Pancreas (tissue), 10 donors: ENCODE measurements at regions not wholly inside any gene's neighbourhood (a gene's known extent, or its start where the extent isn't known, plus 50 kb on each side); places are given as distances from the start of the nearest gene placed in this dataset.

Source experiments
- ATAC-seq, 4 donors: fragments of 200-7000 bp; cut with Tn5 transposase; one replicate each; pipeline versions ENCODE4 v1.8.0 to v1.9.1; 2020; ENCODE audit warnings: mild to moderate bottlenecking in 4 of 4, moderate library complexity in 4 of 4
- DNase-seq, 6 donors: peaks; one replicate each; pipeline ENCODE4 v3.0.0-alpha.2; 2020
- FAIRE-seq: peaks from 2 replicates; lab custom pipeline; 2012; peaks lifted over from hg19 to GRCh38; lab: Jason Lieb, UNC
- H3K27ac ChIP-seq, 4 donors: fragments of 200-600 bp; sonication (generic); 1 replicate in 3 of 4; 2 replicates in 1 of 4; pipeline versions ENCODE4 v1.5.0 to v1.8.0; 2020
- H3K27me3 ChIP-seq, 4 donors: fragments of 200-600 bp; one replicate each; pipeline ENCODE4 v1.8.0; 2021
- H3K36me3 ChIP-seq, 3 donors: fragments of 200-600 bp; sonication (generic) in 1 of 3; one replicate each; pipeline versions ENCODE4 v1.5.0 to v1.8.0; 2020 to 2021
- H3K4me1 ChIP-seq, 3 donors: fragments of 200-600 bp; one replicate each; pipeline ENCODE4 v1.8.0; 2021
- H3K4me3 ChIP-seq, 4 donors: fragments of 200-600 bp; sonication (generic) in 2 of 4; one replicate each; pipeline versions ENCODE4 v1.5.0 to v1.8.0; 2020 to 2021
- H3K9me3 ChIP-seq, 4 donors: fragments of 200-600 bp; one replicate each; pipeline ENCODE4 v1.8.0; 2021
- WGBS, 2 donors: extraction: QIAGEN DNeasy Blood & Tissue Kit; methylation state at CpG; one replicate each; pipeline ENCODE4 v1.1.7; 2013; 5-methylcytosine and 5-hydroxymethylcytosine counted together
- intact Hi-C, 3 donors: fragments of 100-400 bp; cut with DNase I; formaldehyde crosslinking; loops; one replicate each; pipeline versions ENCODE4 v1.11.1 to v1.14.2; 2022
- TF ChIP-seq, protein P1 (sequence below), 4 donors: fragments of 200-600 bp; sonication (generic) in 3 of 4; IDR thresholded peaks; one replicate each; pipeline versions ENCODE4 v1.5.0 to v1.8.0; 2021; ENCODE audit warnings: antibody characterized with exemption in 4 of 4
- donor health status: healthy with polysubstance abuse.
- donor health status: DM: no; HTN: no; CAD: no; lungs with moderate emphysema.
- donor health status: DM: no; HTN: no; CAD: no.
- donor health status: control.
- donor health status: control.
- donor health status: Bipolar disorder and iron deficiency.
- donor health status: DM: yes; HTN: yes; CAD: no.
- donor health status: DM: no; HTN: no; CAD: no.
- donor health status: DM: no; HTN: no; CAD: no.
- donor health status: DM: yes; HTN: yes; CAD: no.

DNA sequence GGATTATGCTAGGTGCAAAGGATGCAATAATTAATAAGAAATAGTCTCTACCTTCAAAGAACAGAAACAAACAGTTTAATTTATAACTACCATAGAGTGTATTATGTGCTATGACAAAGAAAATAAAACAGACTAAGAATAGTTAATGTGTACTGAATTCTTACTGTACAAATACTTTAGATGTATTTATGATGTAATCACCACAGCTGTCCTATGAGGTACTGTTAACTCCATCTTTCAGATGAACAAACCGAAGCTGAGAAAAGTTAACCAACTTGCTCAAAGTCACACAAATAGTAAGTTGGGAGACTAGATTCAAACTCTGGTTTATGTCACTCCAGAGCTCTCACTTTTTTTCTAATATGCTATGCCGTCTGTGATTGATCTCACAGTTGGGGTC, 77.0 kb upstream of the FGGY start:
- no peak for DNase-seq

DNA sequence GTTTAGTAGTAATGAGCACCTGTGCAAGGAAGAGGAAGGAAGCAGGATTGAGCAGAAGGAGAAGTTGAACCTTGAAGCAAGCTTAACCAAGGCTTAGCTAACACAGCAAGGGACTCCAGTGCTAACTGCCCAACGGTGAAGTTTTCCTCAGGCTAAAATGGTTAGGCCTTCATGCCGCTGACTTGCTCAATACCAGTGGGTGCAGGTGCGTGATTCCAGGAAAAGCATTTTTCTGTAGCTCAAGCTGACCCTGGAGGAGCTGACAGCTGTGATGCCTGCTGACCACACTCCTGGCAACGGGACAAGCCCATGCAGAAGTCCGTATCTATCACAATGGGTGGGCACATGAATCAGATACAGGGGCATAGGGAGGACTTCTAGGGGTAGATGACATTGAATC, 76.5 kb upstream of the FGGY start:
- H3K27me3 ChIP-seq, result no peaks in the 10 kb centered on the region
- H3K4me1 ChIP-seq, result no peaks in the 10 kb centered on the region
- no peak overlapping the region for H3K27ac ChIP-seq
- H3K4me3 ChIP-seq, result no peak overlapping the region
- 30 to 47% methylated on average over 5 of the region's 5 CpGs for WGBS, 2 donors
- intact Hi-C loops, result no loop called here
- H3K36me3 ChIP-seq, result no peaks in the 10 kb centered on the region
- ATAC-seq (peak in 2 of 4 donors; percentile 24 to 50), DNase-seq (no peak), FAIRE-seq (no peak)
- TF ChIP-seq, protein P1, sequence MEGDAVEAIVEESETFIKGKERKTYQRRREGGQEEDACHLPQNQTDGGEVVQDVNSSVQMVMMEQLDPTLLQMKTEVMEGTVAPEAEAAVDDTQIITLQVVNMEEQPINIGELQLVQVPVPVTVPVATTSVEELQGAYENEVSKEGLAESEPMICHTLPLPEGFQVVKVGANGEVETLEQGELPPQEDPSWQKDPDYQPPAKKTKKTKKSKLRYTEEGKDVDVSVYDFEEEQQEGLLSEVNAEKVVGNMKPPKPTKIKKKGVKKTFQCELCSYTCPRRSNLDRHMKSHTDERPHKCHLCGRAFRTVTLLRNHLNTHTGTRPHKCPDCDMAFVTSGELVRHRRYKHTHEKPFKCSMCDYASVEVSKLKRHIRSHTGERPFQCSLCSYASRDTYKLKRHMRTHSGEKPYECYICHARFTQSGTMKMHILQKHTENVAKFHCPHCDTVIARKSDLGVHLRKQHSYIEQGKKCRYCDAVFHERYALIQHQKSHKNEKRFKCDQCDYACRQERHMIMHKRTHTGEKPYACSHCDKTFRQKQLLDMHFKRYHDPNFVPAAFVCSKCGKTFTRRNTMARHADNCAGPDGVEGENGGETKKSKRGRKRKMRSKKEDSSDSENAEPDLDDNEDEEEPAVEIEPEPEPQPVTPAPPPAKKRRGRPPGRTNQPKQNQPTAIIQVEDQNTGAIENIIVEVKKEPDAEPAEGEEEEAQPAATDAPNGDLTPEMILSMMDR (IDR thresholded peaks at IDR 0.05), result no peak
- H3K9me3 ChIP-seq, result no peaks in the 10 kb centered on the region

More for the DNA sequence above, 77.0 kb upstream of the FGGY start:
- intact Hi-C loops, result no loop called here
- H3K27ac ChIP-seq, result no peak overlapping the region
- H3K4me1 ChIP-seq, result peaks cover 0 to 4% (median 3%) of the 10 kb centered on the region in 3 donors
- H3K4me3 ChIP-seq, result no peak overlapping the region
- ATAC-seq, result no peak
- H3K9me3 ChIP-seq, result no peaks in the 10 kb centered on the region
- no peaks in the 10 kb centered on the region for H3K36me3 ChIP-seq
- no peaks in the 10 kb centered on the region for H3K27me3 ChIP-seq
- no peak for FAIRE-seq
- 77 to 83% methylated on average over 2 of the region's 2 CpGs for WGBS, 2 donors
- TF ChIP-seq, protein P1 (IDR thresholded peaks at IDR 0.05), result no peak

DNA sequence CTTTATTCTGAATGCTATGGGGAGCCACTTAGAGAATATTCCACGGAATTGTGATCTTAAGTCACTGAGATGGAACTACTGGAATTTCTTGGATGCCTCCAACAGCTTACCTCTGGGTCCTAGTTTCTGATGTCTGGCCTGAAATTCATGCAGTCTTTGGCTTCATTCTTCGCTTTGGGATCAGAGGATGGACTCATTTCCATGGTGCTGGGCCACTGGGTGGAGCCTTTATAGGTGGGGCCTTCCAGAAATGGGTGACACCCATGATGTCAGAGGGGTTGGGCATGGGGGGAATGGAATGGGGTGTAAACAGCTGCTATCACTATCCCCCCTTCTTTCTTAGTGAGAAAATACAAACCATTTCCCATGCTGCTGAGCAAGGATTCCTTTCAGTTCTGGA, 73.7 kb upstream of the FGGY start:
- Histone ChIP-seq H3K27ac (no peak overlapping the region), H3K27me3 (no peaks in the 10 kb centered on the region), H3K9me3 (no peaks in the 10 kb centered on the region), H3K4me3 (no peak overlapping the region), H3K36me3 (no peaks in the 10 kb centered on the region), H3K4me1 (no peaks in the 10 kb centered on the region)
- ATAC-seq, result no peak
- no peak for DNase-seq
- 84 to 90% methylated on average over 2 of the region's 2 CpGs for WGBS, 2 donors
- FAIRE-seq, result no peak
- TF ChIP-seq, protein P1 (IDR thresholded peaks at IDR 0.05), result no peak
- intact Hi-C loops, result no loop called here

DNA sequence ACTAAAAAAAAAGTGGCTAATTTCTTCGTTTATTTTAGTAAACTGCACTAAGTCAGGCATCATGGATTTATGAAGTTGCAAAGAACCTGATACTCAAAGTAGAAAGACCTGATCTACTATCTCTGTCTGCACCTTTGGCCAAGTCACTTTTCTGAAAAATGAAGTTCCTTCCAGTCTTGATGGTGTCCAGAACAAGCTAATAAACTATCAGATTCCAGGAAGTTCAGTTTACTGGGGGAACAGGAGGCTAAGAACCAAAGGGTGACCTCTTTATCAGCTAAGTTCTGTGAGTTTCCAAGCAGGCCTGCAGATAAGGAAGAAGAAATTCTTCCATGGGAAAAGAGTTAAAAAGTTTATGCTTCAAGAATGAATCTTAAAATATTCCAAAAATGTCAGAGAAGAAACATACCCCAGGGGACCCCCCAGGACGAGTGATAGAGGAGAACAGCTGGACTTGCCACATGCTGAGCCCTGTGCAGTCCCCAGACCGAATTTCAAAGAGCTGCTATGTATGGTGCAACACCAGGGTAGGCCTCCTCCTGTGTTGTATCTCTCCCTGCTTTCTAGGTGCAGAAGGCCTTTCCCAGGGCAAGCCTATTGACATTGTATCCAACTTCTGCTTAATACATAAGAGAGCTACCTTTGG, 72.8 kb upstream of the FGGY start:
- WGBS, 2 donors, result 46 to 50% methylated on average over 3 of the region's 3 CpGs
- H3K4me1 ChIP-seq, result no peaks in the 10 kb centered on the region
- no peak for FAIRE-seq
- intact Hi-C loops, result no loop called here
- no peaks in the 10 kb centered on the region for H3K27me3 ChIP-seq
- no peak overlapping the region for H3K4me3 ChIP-seq
- H3K36me3 ChIP-seq, result no peaks in the 10 kb centered on the region
- TF ChIP-seq, protein P1 (IDR thresholded peaks at IDR 0.05), result no peak
- H3K9me3 ChIP-seq, result no peaks in the 10 kb centered on the region
- ATAC-seq, result no peak
- H3K27ac ChIP-seq, result no peak overlapping the region
- DNase-seq, result no peak

DNA sequence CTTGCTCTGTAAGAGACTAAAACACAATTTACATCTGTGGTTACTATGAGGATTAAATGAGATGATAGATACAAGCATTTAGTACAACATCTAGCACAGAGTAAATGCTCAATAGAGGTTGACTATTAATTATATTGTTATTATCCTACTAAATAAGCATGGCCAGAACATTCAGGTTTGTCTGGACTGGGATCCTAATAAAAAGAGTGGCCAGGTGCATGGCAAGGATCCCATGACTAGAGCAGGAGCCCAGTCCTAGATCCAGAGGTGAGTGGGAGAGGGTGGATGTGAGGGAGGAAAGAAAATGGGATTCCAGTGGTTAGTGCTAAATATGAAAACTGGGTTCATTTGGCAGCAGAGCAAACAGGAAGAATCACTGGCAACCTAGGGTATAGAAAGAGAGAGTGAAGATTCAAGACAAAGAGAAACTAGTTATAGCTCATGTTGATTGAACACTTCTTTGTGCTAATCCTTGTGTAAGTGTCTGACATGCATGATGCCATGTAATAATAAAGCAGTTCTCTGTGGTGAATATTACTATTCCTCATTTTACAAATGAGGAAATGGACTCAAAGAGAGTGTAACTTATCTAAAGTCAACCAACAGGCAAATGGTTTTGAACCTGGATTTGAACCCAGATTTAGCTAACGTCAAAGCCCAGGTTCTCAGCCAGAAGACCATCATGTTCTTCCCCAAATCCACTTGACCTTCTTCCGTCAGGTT, 71.1 kb upstream of the FGGY start:
- no peak overlapping the region for H3K27ac ChIP-seq
- ATAC-seq (no peak), FAIRE-seq (no peak), DNase-seq (no peak)
- intact Hi-C loops, result no loop called here
- H3K4me3 ChIP-seq, result no peak overlapping the region
- WGBS, 2 donors, result 89 to 97% methylated on average over 2 of the region's 2 CpGs
- no peaks in the 10 kb centered on the region for H3K27me3 ChIP-seq
- H3K36me3 ChIP-seq, result no peaks in the 10 kb centered on the region
- no peaks in the 10 kb centered on the region for H3K4me1 ChIP-seq
- H3K9me3 ChIP-seq, result no peaks in the 10 kb centered on the region
- TF ChIP-seq, protein P1 (IDR thresholded peaks at IDR 0.05), result no peak
